AG10803 (cell line): ENCODE measurements at regions not wholly inside any gene's neighbourhood (a gene's known extent, or its start where the extent isn't known, plus 50 kb on each side); places are given as distances from the start of the nearest gene placed in this dataset.

Experiments used
- DNase-seq: peaks from one replicate; pipeline ENCODE4 v3.0.0; 2010; ENCODE audit warnings: low read depth
- H3K4me3 ChIP-seq: 2 replicates; pipeline ENCODE4 v1.5.1; 2011; ENCODE audit warnings: mild to moderate bottlenecking, low read length, control low read depth
- CTCF ChIP-seq: conservative IDR thresholded peaks from 2 replicates; pipeline ENCODE4 v1.5.1; 2011; ENCODE audit warnings: mild to moderate bottlenecking, low read length, control low read depth, inconsistent platforms

GRCh38 chr12:3933819-3934192, 60.6 kb upstream of the PARP11 start:
- TF ChIP-seq CTCF = no peak
- DNase-seq = no peak
- no peak overlapping the region for H3K4me3 ChIP-seq

- TF ChIP-seq CTCF = no peak
- DNase-seq = no peak
- no peak overlapping the region for H3K4me3 ChIP-seq
Measured at GRCh38 chr12:3933074-3933818, 60.0 kb upstream of the PARP11 start.

- no peak for DNase-seq
- no peak overlapping the region for H3K4me3 ChIP-seq
- TF ChIP-seq CTCF = no peak
Measured at GRCh38 chr12:3931776-3932175, 58.6 kb upstream of the PARP11 start.

GRCh38 chr12:3931206-3931605, 58.0 kb upstream of the PARP11 start:
- TF ChIP-seq CTCF = no peak
- no peak overlapping the region for H3K4me3 ChIP-seq
- no peak for DNase-seq

- H3K4me3 ChIP-seq = no peak overlapping the region
- DNase-seq = no peak
- TF ChIP-seq CTCF = no peak
Measured at GRCh38 chr12:3929875-3930615, 56.8 kb upstream of the PARP11 start.

GRCh38 chr12:3928538-3929184, 55.5 kb upstream of the PARP11 start:
- no peak for DNase-seq
- no peak for TF ChIP-seq CTCF
- H3K4me3 ChIP-seq = no peak overlapping the region
